ENCODE measurements at regions not wholly inside any gene's neighbourhood (a gene's known extent, or its start where the extent isn't known, plus 50 kb on each side); places are given as distances from the start of the nearest gene placed in this dataset.
A peak's percentile ranks its signal among the peaks of the same experiment; 100 is the strongest.
"Not testable (repeated sequence)": the region's sequence is repeated elsewhere in the genome, so short reads cannot be mapped to it uniquely, and the experiment has no call there.

GRCh38 chr1:176396604-176397395 is 66.2 kb upstream of the PAPPA2 start:
- DNase-seq (ENCODE audit: low read depth in 2 of 2): not testable (repeated sequence)

- DNase-seq (ENCODE audit: low read depth in 2 of 2): no peak
These were observed 71.4 kb upstream of the PAPPA2 start for GRCh38 chr1:176391621-176392020.

GRCh38 chr1:176384841-176385240 is 78.1 kb upstream of the PAPPA2 start:
- no peak for DNase-seq (ENCODE audit: low read depth in 2 of 2)

- DNase-seq (ENCODE audit: low read depth in 2 of 2): no peak
These were observed 80.8 kb upstream of the PAPPA2 start for GRCh38 chr1:176382163-176382562.

GRCh38 chr1:176379626-176380339 is 83.2 kb upstream of the PAPPA2 start:
- DNase-seq (ENCODE audit: low read depth in 2 of 2): no peak

GRCh38 chr1:176374967-176375569 is 87.9 kb upstream of the PAPPA2 start:
- peak in 1 of 2 donors; percentile 13 for DNase-seq (ENCODE audit: low read depth in 2 of 2)

- no peak for DNase-seq (ENCODE audit: low read depth in 2 of 2)
These were observed 98.6 kb upstream of the PAPPA2 start for GRCh38 chr1:176364236-176364905.

GRCh38 chr1:176349135-176349715 is 113.8 kb upstream of the PAPPA2 start:
- not testable (repeated sequence) for DNase-seq (ENCODE audit: low read depth in 2 of 2)

- no peak for DNase-seq (ENCODE audit: low read depth in 2 of 2)
These were observed 121.3 kb upstream of the PAPPA2 start for GRCh38 chr1:176341656-176342055.

- no peak for DNase-seq (ENCODE audit: low read depth in 2 of 2)
These were observed 124.1 kb upstream of the PAPPA2 start for GRCh38 chr1:176338877-176339276.

- no peak for DNase-seq (ENCODE audit: low read depth in 2 of 2)
These were observed 123.7 kb upstream of the COP1 start for GRCh38 chr1:176330782-176331181.

GRCh38 chr1:176325664-176326063 is 118.6 kb upstream of the COP1 start:
- no peak for DNase-seq (ENCODE audit: low read depth in 2 of 2)

- DNase-seq (ENCODE audit: low read depth in 2 of 2): no peak
These were observed 116.4 kb upstream of the COP1 start for GRCh38 chr1:176323472-176323871.

- DNase-seq (ENCODE audit: low read depth in 2 of 2): no peak
These were observed 108.6 kb upstream of the COP1 start for GRCh38 chr1:176315519-176316220.

GRCh38 chr1:176296602-176297001 is 89.5 kb upstream of the COP1 start:
- not testable (repeated sequence) for DNase-seq (ENCODE audit: low read depth in 2 of 2)

GRCh38 chr1:176285996-176286395 is 78.9 kb upstream of the COP1 start:
- DNase-seq (ENCODE audit: low read depth in 2 of 2): no peak

GRCh38 chr1:176271572-176271971 is 64.5 kb upstream of the COP1 start:
- no peak for DNase-seq (ENCODE audit: low read depth in 2 of 2)

Data from activated CD8-positive, alpha-beta memory T cell treated with anti-CD3 and anti-CD28 coated beads for 4 hours (primary cell).